Testis (tissue), 2 donors: ENCODE measurements at regions not wholly inside any gene's neighbourhood (a gene's known extent, or its start where the extent isn't known, plus 50 kb on each side); places are given as distances from the start of the nearest gene placed in this dataset.

ENCODE experiments used
- DNase-seq: peaks from one replicate; pipeline ENCODE4 v3.0.0-alpha.2; 2019
- H3K27ac ChIP-seq, 2 donors: fragments of 200-600 bp; sonication (generic); one replicate each; pipeline ENCODE4 v1.5.1; 2019
- H3K27me3 ChIP-seq: fragments of 200-600 bp; sonication (generic); one replicate; pipeline ENCODE4 v1.5.1; 2019
- H3K36me3 ChIP-seq: fragments of 200-600 bp; sonication (generic); one replicate; pipeline ENCODE4 v1.5.1; 2017; ENCODE audit warnings: low read depth; ENCODE audit errors: missing control alignments
- H3K4me1 ChIP-seq: fragments of 200-600 bp; sonication (generic); one replicate; pipeline ENCODE4 v1.5.1; 2019
- H3K4me3 ChIP-seq, 2 donors: fragments of 200-600 bp; sonication (generic); one replicate each; pipeline ENCODE4 v1.5.1; 2017 to 2019
- H3K9me3 ChIP-seq: fragments of 200-600 bp; sonication (generic); one replicate; pipeline ENCODE4 v1.5.1; 2017
- POLR2A ChIP-seq: fragments of 450-650 bp; IDR thresholded peaks from one replicate; pipeline ENCODE4 v1.6.1; 2017; ENCODE audit warnings: antibody characterized with exemption, mild to moderate bottlenecking, moderate library complexity
- WGBS, 2 donors: methylation state at CpG; one replicate each; pipeline ENCODE4 v1.1.5; 2018; 5-methylcytosine and 5-hydroxymethylcytosine counted together
- intact Hi-C: fragments of 100-400 bp; cut with DNase I; formaldehyde crosslinking; loops from one replicate; pipeline ENCODE4 v1.15.1; 2023; ENCODE audit warnings: low total_unique reads
- TF ChIP-seq, protein P1 (sequence below), 3 experiments: fragments of 450-650 bp in 2 of 3; fragments of 200-600 bp in 1 of 3; sonication (generic) in 1 of 3; IDR thresholded peaks; one replicate each; pipeline ENCODE4 v1.5.1; 2016 to 2019; ENCODE audit warnings: antibody characterized with exemption in 3 of 3, mild to moderate bottlenecking in 2 of 3, moderate library complexity in 1 of 3

DNA sequence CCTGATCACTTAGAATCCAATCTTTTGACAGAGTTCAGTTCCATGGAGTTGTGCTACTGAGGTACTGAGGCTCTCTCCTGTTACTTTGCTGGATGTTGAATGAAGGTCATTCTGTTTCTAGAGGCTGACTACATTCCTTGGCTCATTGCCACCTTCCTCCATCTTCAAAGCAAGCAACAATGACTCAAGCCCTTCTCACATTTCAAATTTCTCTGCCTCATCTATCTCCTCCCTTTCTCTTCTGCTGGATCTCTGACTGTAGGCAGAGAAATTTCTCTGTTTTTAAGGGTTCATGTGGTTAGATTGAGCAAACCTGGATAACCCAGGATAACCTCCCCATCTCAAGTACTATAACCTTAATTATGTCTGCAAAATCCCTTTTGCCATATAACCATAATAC is 775.4 kb downstream of the STPG2 start:
- intact Hi-C loops = no loop called here
- Histone ChIP-seq H3K27ac (no peak overlapping the region), H3K9me3 (no peaks in the 10 kb centered on the region), H3K27me3 (no peaks in the 10 kb centered on the region), H3K4me3 (no peak overlapping the region), H3K36me3 (no peaks in the 10 kb centered on the region), H3K4me1 (no peaks in the 10 kb centered on the region)
- TF ChIP-seq, protein P1, sequence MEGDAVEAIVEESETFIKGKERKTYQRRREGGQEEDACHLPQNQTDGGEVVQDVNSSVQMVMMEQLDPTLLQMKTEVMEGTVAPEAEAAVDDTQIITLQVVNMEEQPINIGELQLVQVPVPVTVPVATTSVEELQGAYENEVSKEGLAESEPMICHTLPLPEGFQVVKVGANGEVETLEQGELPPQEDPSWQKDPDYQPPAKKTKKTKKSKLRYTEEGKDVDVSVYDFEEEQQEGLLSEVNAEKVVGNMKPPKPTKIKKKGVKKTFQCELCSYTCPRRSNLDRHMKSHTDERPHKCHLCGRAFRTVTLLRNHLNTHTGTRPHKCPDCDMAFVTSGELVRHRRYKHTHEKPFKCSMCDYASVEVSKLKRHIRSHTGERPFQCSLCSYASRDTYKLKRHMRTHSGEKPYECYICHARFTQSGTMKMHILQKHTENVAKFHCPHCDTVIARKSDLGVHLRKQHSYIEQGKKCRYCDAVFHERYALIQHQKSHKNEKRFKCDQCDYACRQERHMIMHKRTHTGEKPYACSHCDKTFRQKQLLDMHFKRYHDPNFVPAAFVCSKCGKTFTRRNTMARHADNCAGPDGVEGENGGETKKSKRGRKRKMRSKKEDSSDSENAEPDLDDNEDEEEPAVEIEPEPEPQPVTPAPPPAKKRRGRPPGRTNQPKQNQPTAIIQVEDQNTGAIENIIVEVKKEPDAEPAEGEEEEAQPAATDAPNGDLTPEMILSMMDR (IDR thresholded peaks at IDR 0.05) = no peak
- TF ChIP-seq POLR2A = no peak
- peak; percentile 21 for DNase-seq

DNA sequence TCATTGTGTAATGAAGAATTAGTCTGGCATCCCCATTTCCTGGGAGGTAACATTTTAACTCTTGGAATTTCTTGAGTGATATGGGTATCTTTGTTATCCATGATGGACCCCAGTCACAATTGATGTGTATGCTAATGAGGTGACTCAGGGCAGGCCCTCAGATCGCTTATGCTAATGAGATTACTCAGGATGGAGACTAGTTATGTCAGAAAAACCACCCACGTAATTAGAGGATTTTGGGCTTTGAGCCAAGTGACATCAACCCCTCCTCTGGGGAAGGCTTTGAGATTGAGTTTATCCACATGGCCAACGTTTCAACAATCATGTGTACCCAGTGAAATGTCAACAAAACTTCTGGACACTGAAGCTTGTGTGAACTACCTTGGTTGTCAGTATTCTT is 772.7 kb downstream of the STPG2 start:
- TF ChIP-seq POLR2A = no peak
- TF ChIP-seq, protein P1 (IDR thresholded peaks at IDR 0.05) = no peak
- Histone ChIP-seq H3K36me3 (no peaks in the 10 kb centered on the region), H3K9me3 (no peaks in the 10 kb centered on the region), H3K4me3 (no peak overlapping the region), H3K27ac (no peak overlapping the region), H3K27me3 (no peaks in the 10 kb centered on the region), H3K4me1 (no peaks in the 10 kb centered on the region)
- 49 to 57% methylated on average over 3 of the region's 3 CpGs for WGBS, 2 donors
- DNase-seq = no peak
- intact Hi-C loops = no loop called here

DNA sequence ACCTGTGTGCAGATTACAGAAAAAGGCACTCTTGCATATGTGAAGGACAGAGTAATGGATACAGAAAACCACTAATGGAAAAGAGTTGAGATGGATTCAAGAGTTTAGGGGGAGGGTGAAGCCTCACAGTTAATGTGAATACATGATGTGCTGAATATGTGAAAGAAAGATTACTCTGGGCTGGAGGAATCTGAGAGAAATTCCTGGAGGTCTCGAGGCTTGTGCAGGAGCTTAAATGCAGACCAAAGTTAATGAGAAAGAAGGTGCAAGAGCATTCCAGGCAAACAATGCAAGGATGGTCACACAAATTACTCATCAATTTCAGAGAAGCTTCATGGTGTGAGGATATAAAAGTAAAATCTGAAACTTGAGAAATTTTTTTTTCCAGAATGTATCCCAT is 768.8 kb downstream of the STPG2 start:
- Histone ChIP-seq H3K27ac (no peak overlapping the region), H3K4me1 (no peaks in the 10 kb centered on the region), H3K27me3 (no peaks in the 10 kb centered on the region), H3K4me3 (no peak overlapping the region), H3K36me3 (no peaks in the 10 kb centered on the region), H3K9me3 (no peaks in the 10 kb centered on the region)
- intact Hi-C loops = no loop called here
- 60 to 71% methylated on average over 1 of the region's 1 CpG for WGBS, 2 donors
- TF ChIP-seq POLR2A = no peak
- TF ChIP-seq, protein P1 (IDR thresholded peaks at IDR 0.05) = no peak
- DNase-seq = no peak

DNA sequence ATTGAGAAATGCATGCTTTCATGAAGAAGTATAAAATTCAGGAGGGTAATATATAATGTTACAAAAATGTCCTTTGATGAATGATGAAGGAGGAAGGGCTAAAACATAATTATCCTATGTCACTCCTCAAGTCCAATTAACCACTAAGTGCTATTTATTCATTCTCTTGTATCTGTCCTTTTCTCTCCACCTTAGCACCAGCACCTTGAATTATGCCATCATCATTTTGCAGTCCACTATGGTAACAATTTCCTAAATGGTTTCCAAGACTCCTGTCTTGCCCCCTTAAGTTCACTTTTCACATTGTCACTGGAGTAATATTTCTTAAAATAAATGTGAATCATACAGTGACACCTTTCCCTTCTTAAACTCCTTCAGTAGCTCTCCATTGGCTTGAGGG is 756.3 kb downstream of the STPG2 start:
- intact Hi-C loops = no loop called here
- Histone ChIP-seq H3K27me3 (no peaks in the 10 kb centered on the region), H3K4me1 (no peaks in the 10 kb centered on the region), H3K36me3 (no peaks in the 10 kb centered on the region), H3K9me3 (no peaks in the 10 kb centered on the region), H3K27ac (no peak overlapping the region), H3K4me3 (no peak overlapping the region)
- DNase-seq = no peak
- no peak for TF ChIP-seq POLR2A
- TF ChIP-seq, protein P1 (IDR thresholded peaks at IDR 0.05) = no peak

DNA sequence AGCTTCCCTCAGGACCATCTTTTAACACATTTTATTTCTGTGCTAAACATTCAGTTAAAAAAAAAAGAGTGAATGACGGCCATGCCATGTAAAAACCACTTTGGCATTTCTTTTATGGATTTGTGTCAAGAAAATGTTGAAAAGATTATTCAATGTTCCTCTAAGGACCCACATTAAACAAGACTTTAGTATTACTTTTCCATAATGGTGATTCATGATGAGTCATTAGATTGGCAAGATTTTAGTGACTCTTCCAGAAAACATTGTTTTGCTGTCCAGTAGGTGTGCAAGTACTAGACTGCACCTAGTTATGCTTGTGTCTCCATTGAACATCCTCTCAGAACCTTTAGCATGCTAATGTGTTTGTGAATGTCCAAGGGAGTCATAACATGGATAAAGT is 748.6 kb downstream of the STPG2 start:
- no peaks in the 10 kb centered on the region for H3K36me3 ChIP-seq
- WGBS, 2 donors = 71 to 73% methylated on average over 1 of the region's 1 CpG
- no peak overlapping the region for H3K4me3 ChIP-seq
- H3K27ac ChIP-seq = no peak overlapping the region
- no peak for DNase-seq
- no peaks in the 10 kb centered on the region for H3K4me1 ChIP-seq
- no peaks in the 10 kb centered on the region for H3K27me3 ChIP-seq
- TF ChIP-seq, protein P1 (IDR thresholded peaks at IDR 0.05) = no peak
- TF ChIP-seq POLR2A = no peak
- H3K9me3 ChIP-seq = no peaks in the 10 kb centered on the region
- intact Hi-C loops = no loop called here
